Psoas muscle (tissue), 7 donors: ENCODE measurements at regions not wholly inside any gene's neighbourhood (a gene's known extent, or its start where the extent isn't known, plus 50 kb on each side); places are given as distances from the start of the nearest gene placed in this dataset.

Source experiments
- ATAC-seq, 4 donors: fragments of 200-7000 bp; cut with Tn5 transposase; one replicate each; pipeline ENCODE4 v1.9.1; 2020; ENCODE audit warnings: moderate library complexity in 3 of 4, mild to moderate bottlenecking in 2 of 4
- DNase-seq, 2 donors: peaks; one replicate each; pipeline ENCODE4 v3.0.0-alpha.2; 2020
- H3K27ac ChIP-seq: fragments of 200-600 bp; one replicate; pipeline ENCODE4 v1.8.0; 2022
- H3K27me3 ChIP-seq, 3 donors: fragments of 200-600 bp in 1 of 3; one replicate each; pipeline versions ENCODE4 v1.6.1 to v1.8.0; 2013 to 2022; ENCODE audit warnings: low read length in 2 of 3, mild to moderate bottlenecking in 2 of 3, moderate library complexity in 1 of 3; ENCODE audit not compliant: insufficient read depth in 3 of 3
- H3K36me3 ChIP-seq, 2 donors: fragments of 200-600 bp in 1 of 2; one replicate each; pipeline versions ENCODE4 v1.6.1 to v1.8.0; 2013 to 2022; ENCODE audit warnings: low read depth in 1 of 2, mild to moderate bottlenecking in 1 of 2, moderate library complexity in 1 of 2; ENCODE audit not compliant: insufficient read depth in 1 of 2
- H3K4me1 ChIP-seq: fragments of 200-600 bp; one replicate; pipeline ENCODE4 v1.8.0; 2022
- H3K4me3 ChIP-seq: fragments of 200-600 bp; one replicate; pipeline ENCODE4 v1.8.0; 2022; ENCODE audit warnings: mild to moderate bottlenecking
- H3K9me3 ChIP-seq: fragments of 200-600 bp; one replicate; pipeline ENCODE4 v1.8.0; 2022
- CTCF ChIP-seq: fragments of 200-600 bp; IDR thresholded peaks from one replicate; pipeline ENCODE4 v1.8.0; 2022; ENCODE audit warnings: antibody characterized with exemption
- WGBS, 3 donors: extraction: QIAGEN DNeasy Blood & Tissue Kit; methylation state at CpG; one replicate each; pipeline versions ENCODE4 v1.1.6 to v1.1.7; 2013; 5-methylcytosine and 5-hydroxymethylcytosine counted together
- intact Hi-C, 2 donors: fragments of 100-400 bp; cut with DNase I; formaldehyde crosslinking; loops; one replicate each; pipeline versions ENCODE4 v1.11.0 to v1.14.2; 2022
- donor health status: healthy with polysubstance abuse.
- donor health status: DM: no; HTN: no; CAD: no; lungs with moderate emphysema.
- donor health status: Bipolar disorder and iron deficiency.
- donor health status: healthy.
- donor health status: DM: yes; HTN: yes; CAD: no.
- donor health status: DM: no; HTN: no; CAD: no.
- donor health status: DM: yes; HTN: yes; CAD: no.

GRCh38 chr9:126144603-126145456, 181.8 kb upstream of the MVB12B start:
- no peak overlapping the region for H3K27ac ChIP-seq
- H3K36me3 ChIP-seq = no peaks in the 10 kb centered on the region
- H3K4me1 ChIP-seq = no peaks in the 10 kb centered on the region
- H3K9me3 ChIP-seq = peaks cover 2% of the 10 kb centered on the region
- 67 to 71% (median 69%) methylated on average over 11 of the region's 11 CpGs for WGBS, 3 donors
- ATAC-seq = no peak
- H3K27me3 ChIP-seq = peaks cover 0 to 32% (median 4%) of the 10 kb centered on the region in 3 donors
- no peak for DNase-seq
- no peak for TF ChIP-seq CTCF
- H3K4me3 ChIP-seq = no peak overlapping the region
- intact Hi-C loops = no loop called here

GRCh38 chr9:126145887-126146253, 180.8 kb upstream of the MVB12B start:
- intact Hi-C loops = no loop called here
- ATAC-seq (no peak), DNase-seq (no peak)
- no peaks in the 10 kb centered on the region for H3K9me3 ChIP-seq
- H3K4me1 ChIP-seq = no peaks in the 10 kb centered on the region
- no peak overlapping the region for H3K27ac ChIP-seq
- no peak overlapping the region for H3K4me3 ChIP-seq
- TF ChIP-seq CTCF = no peak
- peaks cover 0 to 32% (median 4%) of the 10 kb centered on the region in 3 donors for H3K27me3 ChIP-seq
- no peaks in the 10 kb centered on the region for H3K36me3 ChIP-seq
- 78 to 86% (median 86%) methylated on average over 3 to 4 of the region's 4 CpGs for WGBS, 3 donors

- TF ChIP-seq CTCF = no peak
- Histone ChIP-seq H3K27me3 (peaks cover 0 to 32% (median 4%) of the 10 kb centered on the region in 3 donors), H3K36me3 (no peaks in the 10 kb centered on the region), H3K4me3 (no peak overlapping the region), H3K4me1 (no peaks in the 10 kb centered on the region), H3K9me3 (no peaks in the 10 kb centered on the region), H3K27ac (no peak overlapping the region)
- ATAC-seq (no peak), DNase-seq (no peak)
- intact Hi-C loops = no loop called here
- 21 to 28% (median 24%) methylated on average over 19 of the region's 19 CpGs for WGBS, 3 donors
Observed at GRCh38 chr9:126146254-126147145, 180.1 kb upstream of the MVB12B start.

- Histone ChIP-seq H3K27ac (no peak overlapping the region), H3K4me3 (no peak overlapping the region), H3K27me3 (peaks cover 0 to 33% (median 4%) of the 10 kb centered on the region in 3 donors), H3K4me1 (no peaks in the 10 kb centered on the region), H3K9me3 (no peaks in the 10 kb centered on the region), H3K36me3 (no peaks in the 10 kb centered on the region)
- no peak for ATAC-seq
- DNase-seq = no peak
- intact Hi-C loops = no loop called here
- TF ChIP-seq CTCF = no peak
- WGBS, 3 donors = 45 to 56% (median 49%) methylated on average over 10 of the region's 10 CpGs
Observed at GRCh38 chr9:126147186-126147935, 179.3 kb upstream of the MVB12B start.
